ENCODE measurements at regions not wholly inside any gene's neighbourhood (a gene's known extent, or its start where the extent isn't known, plus 50 kb on each side); places are given as distances from the start of the nearest gene placed in this dataset.

DNA sequence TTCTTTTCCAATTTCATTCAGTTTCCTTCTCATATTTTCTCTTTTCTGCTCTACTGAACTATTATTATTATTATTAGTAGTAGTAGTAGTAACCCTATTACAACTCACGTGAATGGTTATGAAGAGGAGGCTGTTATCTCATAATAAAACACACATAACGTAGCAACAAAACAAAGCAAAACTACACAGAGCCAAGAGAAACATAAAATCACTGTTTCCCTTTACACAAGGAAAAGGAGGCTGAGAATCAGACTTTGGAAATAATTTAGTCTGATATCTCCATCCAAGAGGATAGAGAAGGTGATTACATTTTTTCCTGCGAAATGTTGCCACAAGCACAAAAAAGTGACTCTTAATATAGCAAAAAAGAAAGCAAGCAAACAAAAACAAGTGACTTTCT, 975.8 kb upstream of the FLRT2 start:
- TF ChIP-seq, protein P1, sequence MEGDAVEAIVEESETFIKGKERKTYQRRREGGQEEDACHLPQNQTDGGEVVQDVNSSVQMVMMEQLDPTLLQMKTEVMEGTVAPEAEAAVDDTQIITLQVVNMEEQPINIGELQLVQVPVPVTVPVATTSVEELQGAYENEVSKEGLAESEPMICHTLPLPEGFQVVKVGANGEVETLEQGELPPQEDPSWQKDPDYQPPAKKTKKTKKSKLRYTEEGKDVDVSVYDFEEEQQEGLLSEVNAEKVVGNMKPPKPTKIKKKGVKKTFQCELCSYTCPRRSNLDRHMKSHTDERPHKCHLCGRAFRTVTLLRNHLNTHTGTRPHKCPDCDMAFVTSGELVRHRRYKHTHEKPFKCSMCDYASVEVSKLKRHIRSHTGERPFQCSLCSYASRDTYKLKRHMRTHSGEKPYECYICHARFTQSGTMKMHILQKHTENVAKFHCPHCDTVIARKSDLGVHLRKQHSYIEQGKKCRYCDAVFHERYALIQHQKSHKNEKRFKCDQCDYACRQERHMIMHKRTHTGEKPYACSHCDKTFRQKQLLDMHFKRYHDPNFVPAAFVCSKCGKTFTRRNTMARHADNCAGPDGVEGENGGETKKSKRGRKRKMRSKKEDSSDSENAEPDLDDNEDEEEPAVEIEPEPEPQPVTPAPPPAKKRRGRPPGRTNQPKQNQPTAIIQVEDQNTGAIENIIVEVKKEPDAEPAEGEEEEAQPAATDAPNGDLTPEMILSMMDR (IDR thresholded peaks at IDR 0.05; ENCODE audit: poor library complexity), result no peak
- no peak for TF ChIP-seq EZH2 (IDR thresholded peaks at IDR 0.05; ENCODE audit: borderline replicate concordance)
